ENCODE measurements at regions not wholly inside any gene's neighbourhood (a gene's known extent, or its start where the extent isn't known, plus 50 kb on each side); places are given as distances from the start of the nearest gene placed in this dataset.

GRCh38 chr9:107810461-107810961 is 320.9 kb upstream of the KLF4 start:
- TF ChIP-seq CTCF (IDR thresholded peaks at IDR 0.05): no peak
- TF ChIP-seq POLR2A (IDR thresholded peaks at IDR 0.05): no peak

Measured in vagina (tissue), 2 donors.